ENCODE measurements at regions not wholly inside any gene's neighbourhood (a gene's known extent, or its start where the extent isn't known, plus 50 kb on each side); places are given as distances from the start of the nearest gene placed in this dataset.
"Not testable (repeated sequence)": the region's sequence is repeated elsewhere in the genome, so short reads cannot be mapped to it uniquely, and the experiment has no call there.

- TF ChIP-seq, protein P1, sequence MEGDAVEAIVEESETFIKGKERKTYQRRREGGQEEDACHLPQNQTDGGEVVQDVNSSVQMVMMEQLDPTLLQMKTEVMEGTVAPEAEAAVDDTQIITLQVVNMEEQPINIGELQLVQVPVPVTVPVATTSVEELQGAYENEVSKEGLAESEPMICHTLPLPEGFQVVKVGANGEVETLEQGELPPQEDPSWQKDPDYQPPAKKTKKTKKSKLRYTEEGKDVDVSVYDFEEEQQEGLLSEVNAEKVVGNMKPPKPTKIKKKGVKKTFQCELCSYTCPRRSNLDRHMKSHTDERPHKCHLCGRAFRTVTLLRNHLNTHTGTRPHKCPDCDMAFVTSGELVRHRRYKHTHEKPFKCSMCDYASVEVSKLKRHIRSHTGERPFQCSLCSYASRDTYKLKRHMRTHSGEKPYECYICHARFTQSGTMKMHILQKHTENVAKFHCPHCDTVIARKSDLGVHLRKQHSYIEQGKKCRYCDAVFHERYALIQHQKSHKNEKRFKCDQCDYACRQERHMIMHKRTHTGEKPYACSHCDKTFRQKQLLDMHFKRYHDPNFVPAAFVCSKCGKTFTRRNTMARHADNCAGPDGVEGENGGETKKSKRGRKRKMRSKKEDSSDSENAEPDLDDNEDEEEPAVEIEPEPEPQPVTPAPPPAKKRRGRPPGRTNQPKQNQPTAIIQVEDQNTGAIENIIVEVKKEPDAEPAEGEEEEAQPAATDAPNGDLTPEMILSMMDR (IDR thresholded peaks at IDR 0.05) = not testable (repeated sequence)
- not testable (repeated sequence) for TF ChIP-seq POLR2A (IDR thresholded peaks at IDR 0.05)
Observed at GRCh38 chr5:179442289-179442688, 97.0 kb upstream of the ADAMTS2 start.
